Activated B cell treated with CpG ODN at 0.5 μM for 24 hours (primary cell): ENCODE measurements at regions not wholly inside any gene's neighbourhood (a gene's known extent, or its start where the extent isn't known, plus 50 kb on each side); places are given as distances from the start of the nearest gene placed in this dataset.

Experiments
- ATAC-seq: fragments of 200-7000 bp; cut with Tn5 transposase; one replicate; pipeline ENCODE4 v1.10.0; 2021; ENCODE audit warnings: low read depth, mild to moderate bottlenecking, moderate library complexity
- CTCF ChIA-PET: fragments of 350-600 bp; sonication (Branson Sonifier 250); formaldehyde crosslinking; loops from one replicate; lab custom pipeline; 2021; ENCODE audit warnings: antibody characterized with exemption; lab: Charles Lee
- POLR2A ChIA-PET: fragments of 350-600 bp; sonication (Branson Sonifier 250); formaldehyde crosslinking; loops from one replicate; lab custom pipeline; 2021; ENCODE audit warnings: antibody characterized with exemption; lab: Charles Lee
- DNase-seq: peaks from one replicate; pipeline ENCODE4 v3.0.0; 2022
- H3K27ac Mint-ChIP-seq: one replicate; pipeline ENCODE4 v1.8.0; 2020; ENCODE audit warnings: mixed read lengths
- H3K27me3 Mint-ChIP-seq: one replicate; pipeline ENCODE4 v1.8.0; 2021; ENCODE audit warnings: mixed read lengths
- H3K36me3 Mint-ChIP-seq: one replicate; pipeline ENCODE4 v1.8.0; 2021; ENCODE audit warnings: low read depth, mixed read lengths
- H3K4me1 Mint-ChIP-seq: one replicate; pipeline ENCODE4 v1.8.0; 2021; ENCODE audit warnings: mixed read lengths
- H3K4me3 Mint-ChIP-seq: one replicate; pipeline ENCODE4 v1.8.0; 2020; ENCODE audit warnings: mild to moderate bottlenecking, mixed read lengths
- H3K9me3 Mint-ChIP-seq: one replicate; pipeline ENCODE4 v1.8.0; 2020; ENCODE audit warnings: mixed read lengths
- CTCF ChIP-seq: fragments of 200-600 bp; IDR thresholded peaks from one replicate; pipeline ENCODE4 v1.8.0; 2022; ENCODE audit warnings: antibody characterized with exemption, mild to moderate bottlenecking
- intact Hi-C: fragments of 100-400 bp; cut with micrococcal nuclease; formaldehyde crosslinking; loops from one replicate; pipeline ENCODE4 v1.15.1; 2024

- no peaks in the 10 kb centered on the region for H3K9me3 Mint-ChIP-seq
- no peak overlapping the region for H3K4me3 Mint-ChIP-seq
- H3K27me3 Mint-ChIP-seq = peaks cover 2% of the 10 kb centered on the region
- no peaks in the 10 kb centered on the region for H3K36me3 Mint-ChIP-seq
- ATAC-seq (no peak), DNase-seq (no peak)
- ChIA-PET CTCF (no interaction called here), POLR2A (no interaction called here)
- TF ChIP-seq CTCF = no peak
- no peaks in the 10 kb centered on the region for H3K4me1 Mint-ChIP-seq
- intact Hi-C loops = no loop called here
- H3K27ac Mint-ChIP-seq = no peak overlapping the region
These were observed 91.2 kb upstream of the ABI3BP start for GRCh38 chr3:101084404-101084803.

- Mint-ChIP-seq H3K9me3 (no peaks in the 10 kb centered on the region), H3K36me3 (no peaks in the 10 kb centered on the region), H3K4me3 (no peak overlapping the region), H3K27ac (no peak overlapping the region), H3K27me3 (peaks cover 2% of the 10 kb centered on the region), H3K4me1 (no peaks in the 10 kb centered on the region)
- CTCF ChIA-PET = no interaction called here
- POLR2A ChIA-PET = no interaction called here
- TF ChIP-seq CTCF = no peak
- intact Hi-C loops = no loop called here
- DNase-seq (no peak), ATAC-seq (no peak)
These were observed 88.8 kb upstream of the ABI3BP start for GRCh38 chr3:101081999-101082398.

GRCh38 chr3:101081446-101081845, 88.2 kb upstream of the ABI3BP start:
- ATAC-seq = no peak
- Mint-ChIP-seq H3K27ac (no peak overlapping the region), H3K27me3 (peaks cover 2% of the 10 kb centered on the region), H3K36me3 (no peaks in the 10 kb centered on the region), H3K9me3 (no peaks in the 10 kb centered on the region), H3K4me3 (no peak overlapping the region), H3K4me1 (no peaks in the 10 kb centered on the region)
- CTCF ChIA-PET = no interaction called here
- TF ChIP-seq CTCF = no peak
- intact Hi-C loops = no loop called here
- no peak for DNase-seq
- POLR2A ChIA-PET = no interaction called here

GRCh38 chr3:101077361-101078011, 84.3 kb upstream of the ABI3BP start:
- intact Hi-C loops = no loop called here
- Mint-ChIP-seq H3K9me3 (peaks cover 3% of the 10 kb centered on the region), H3K27me3 (no peaks in the 10 kb centered on the region), H3K27ac (no peak overlapping the region), H3K36me3 (no peaks in the 10 kb centered on the region), H3K4me3 (no peak overlapping the region), H3K4me1 (no peaks in the 10 kb centered on the region)
- POLR2A ChIA-PET = no interaction called here
- CTCF ChIA-PET = no interaction called here
- ATAC-seq (no peak), DNase-seq (no peak)
- no peak for TF ChIP-seq CTCF

GRCh38 chr3:101074518-101074917, 81.3 kb upstream of the ABI3BP start:
- Mint-ChIP-seq H3K27ac (no peak overlapping the region), H3K4me3 (no peak overlapping the region), H3K4me1 (no peaks in the 10 kb centered on the region), H3K9me3 (peaks cover 3% of the 10 kb centered on the region), H3K36me3 (no peaks in the 10 kb centered on the region), H3K27me3 (peaks cover 2% of the 10 kb centered on the region)
- ATAC-seq (no peak), DNase-seq (no peak)
- CTCF ChIA-PET = no interaction called here
- intact Hi-C loops = no loop called here
- TF ChIP-seq CTCF = no peak
- POLR2A ChIA-PET = no interaction called here
